ENCODE measurements at regions not wholly inside any gene's neighbourhood (a gene's known extent, or its start where the extent isn't known, plus 50 kb on each side); places are given as distances from the start of the nearest gene placed in this dataset.

DNA sequence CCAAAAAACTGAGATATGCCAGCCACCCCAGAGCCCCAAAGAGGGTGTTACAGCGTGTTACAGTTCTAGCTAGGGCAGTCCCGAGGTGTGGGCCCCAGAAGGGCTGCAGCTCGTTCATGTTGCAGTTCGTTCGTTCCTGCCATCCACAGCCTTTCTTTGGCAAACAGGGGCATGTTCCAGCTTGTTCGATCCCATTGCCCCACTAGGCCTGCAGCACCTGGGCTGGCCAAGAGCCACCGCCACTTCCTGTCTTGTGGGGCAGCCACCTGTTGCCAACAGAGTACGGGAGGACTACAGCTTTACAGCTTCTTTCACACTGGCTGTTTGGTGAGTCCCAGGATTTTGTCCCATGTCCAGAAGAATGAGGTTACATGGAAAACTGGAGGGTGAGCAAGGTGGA is 198.1 kb downstream of the MMUT start:
- TF ChIP-seq GABPA (IDR thresholded peaks at IDR 0.05; ENCODE audit: low read depth) (no peak), POLR2AphosphoS5 (IDR thresholded peaks at IDR 0.05; ENCODE audit: low read depth) (no peak), SPI1 (IDR thresholded peaks at IDR 0.05; ENCODE audit: borderline replicate concordance, low read depth) (no peak)
- TF ChIP-seq, protein P1, sequence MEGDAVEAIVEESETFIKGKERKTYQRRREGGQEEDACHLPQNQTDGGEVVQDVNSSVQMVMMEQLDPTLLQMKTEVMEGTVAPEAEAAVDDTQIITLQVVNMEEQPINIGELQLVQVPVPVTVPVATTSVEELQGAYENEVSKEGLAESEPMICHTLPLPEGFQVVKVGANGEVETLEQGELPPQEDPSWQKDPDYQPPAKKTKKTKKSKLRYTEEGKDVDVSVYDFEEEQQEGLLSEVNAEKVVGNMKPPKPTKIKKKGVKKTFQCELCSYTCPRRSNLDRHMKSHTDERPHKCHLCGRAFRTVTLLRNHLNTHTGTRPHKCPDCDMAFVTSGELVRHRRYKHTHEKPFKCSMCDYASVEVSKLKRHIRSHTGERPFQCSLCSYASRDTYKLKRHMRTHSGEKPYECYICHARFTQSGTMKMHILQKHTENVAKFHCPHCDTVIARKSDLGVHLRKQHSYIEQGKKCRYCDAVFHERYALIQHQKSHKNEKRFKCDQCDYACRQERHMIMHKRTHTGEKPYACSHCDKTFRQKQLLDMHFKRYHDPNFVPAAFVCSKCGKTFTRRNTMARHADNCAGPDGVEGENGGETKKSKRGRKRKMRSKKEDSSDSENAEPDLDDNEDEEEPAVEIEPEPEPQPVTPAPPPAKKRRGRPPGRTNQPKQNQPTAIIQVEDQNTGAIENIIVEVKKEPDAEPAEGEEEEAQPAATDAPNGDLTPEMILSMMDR (IDR thresholded peaks at IDR 0.05; ENCODE audit: insufficient read depth, low read length), result no peak
- TF ChIP-seq, protein P2, sequence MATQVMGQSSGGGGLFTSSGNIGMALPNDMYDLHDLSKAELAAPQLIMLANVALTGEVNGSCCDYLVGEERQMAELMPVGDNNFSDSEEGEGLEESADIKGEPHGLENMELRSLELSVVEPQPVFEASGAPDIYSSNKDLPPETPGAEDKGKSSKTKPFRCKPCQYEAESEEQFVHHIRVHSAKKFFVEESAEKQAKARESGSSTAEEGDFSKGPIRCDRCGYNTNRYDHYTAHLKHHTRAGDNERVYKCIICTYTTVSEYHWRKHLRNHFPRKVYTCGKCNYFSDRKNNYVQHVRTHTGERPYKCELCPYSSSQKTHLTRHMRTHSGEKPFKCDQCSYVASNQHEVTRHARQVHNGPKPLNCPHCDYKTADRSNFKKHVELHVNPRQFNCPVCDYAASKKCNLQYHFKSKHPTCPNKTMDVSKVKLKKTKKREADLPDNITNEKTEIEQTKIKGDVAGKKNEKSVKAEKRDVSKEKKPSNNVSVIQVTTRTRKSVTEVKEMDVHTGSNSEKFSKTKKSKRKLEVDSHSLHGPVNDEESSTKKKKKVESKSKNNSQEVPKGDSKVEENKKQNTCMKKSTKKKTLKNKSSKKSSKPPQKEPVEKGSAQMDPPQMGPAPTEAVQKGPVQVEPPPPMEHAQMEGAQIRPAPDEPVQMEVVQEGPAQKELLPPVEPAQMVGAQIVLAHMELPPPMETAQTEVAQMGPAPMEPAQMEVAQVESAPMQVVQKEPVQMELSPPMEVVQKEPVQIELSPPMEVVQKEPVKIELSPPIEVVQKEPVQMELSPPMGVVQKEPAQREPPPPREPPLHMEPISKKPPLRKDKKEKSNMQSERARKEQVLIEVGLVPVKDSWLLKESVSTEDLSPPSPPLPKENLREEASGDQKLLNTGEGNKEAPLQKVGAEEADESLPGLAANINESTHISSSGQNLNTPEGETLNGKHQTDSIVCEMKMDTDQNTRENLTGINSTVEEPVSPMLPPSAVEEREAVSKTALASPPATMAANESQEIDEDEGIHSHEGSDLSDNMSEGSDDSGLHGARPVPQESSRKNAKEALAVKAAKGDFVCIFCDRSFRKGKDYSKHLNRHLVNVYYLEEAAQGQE (IDR thresholded peaks at IDR 0.05; ENCODE audit: insufficient replicate concordance, low read depth), result no peak
- Histone ChIP-seq H3K27ac (replicated peaks) (no peak overlapping the region), H3K4me3 (replicated peaks; ENCODE audit: insufficient read depth, low read length) (no peak overlapping the region), H3K27me3 (ENCODE audit: insufficient read depth, poor library complexity, severe bottlenecking) (no peaks in the 10 kb centered on the region)
- no peak for DNase-seq (ENCODE audit: low read depth in 1 of 2, low spot score in 1 of 2)

DNA sequence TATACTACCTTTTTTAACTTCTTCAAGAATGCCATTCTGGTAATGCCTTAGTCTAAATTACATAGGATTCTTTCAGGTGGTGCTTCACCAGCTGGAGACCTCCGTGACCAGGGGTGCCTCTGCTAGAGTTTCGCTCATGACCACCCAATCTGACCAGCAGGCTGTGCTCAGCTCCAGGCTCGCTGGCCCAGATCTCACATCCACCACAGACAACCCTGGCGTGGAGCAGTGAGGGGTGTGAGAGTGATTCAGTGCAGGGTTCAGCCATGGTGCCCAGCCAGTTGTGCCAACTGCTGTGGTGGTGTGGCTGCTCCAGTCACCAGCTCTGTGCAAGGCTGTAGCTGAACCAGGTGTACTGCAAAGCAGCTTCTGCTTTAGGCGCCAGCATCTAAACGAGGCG is 198.6 kb downstream of the MMUT start:
- no peak for TF ChIP-seq GABPA (IDR thresholded peaks at IDR 0.05; ENCODE audit: low read depth)
- TF ChIP-seq, protein P1 (IDR thresholded peaks at IDR 0.05; ENCODE audit: insufficient read depth, low read length), result no peak
- no peak for DNase-seq (ENCODE audit: low read depth in 1 of 2, low spot score in 1 of 2)
- Histone ChIP-seq H3K4me3 (replicated peaks; ENCODE audit: insufficient read depth, low read length) (no peak overlapping the region), H3K27ac (replicated peaks) (no peak overlapping the region), H3K27me3 (ENCODE audit: insufficient read depth, poor library complexity, severe bottlenecking) (no peaks in the 10 kb centered on the region)

DNA sequence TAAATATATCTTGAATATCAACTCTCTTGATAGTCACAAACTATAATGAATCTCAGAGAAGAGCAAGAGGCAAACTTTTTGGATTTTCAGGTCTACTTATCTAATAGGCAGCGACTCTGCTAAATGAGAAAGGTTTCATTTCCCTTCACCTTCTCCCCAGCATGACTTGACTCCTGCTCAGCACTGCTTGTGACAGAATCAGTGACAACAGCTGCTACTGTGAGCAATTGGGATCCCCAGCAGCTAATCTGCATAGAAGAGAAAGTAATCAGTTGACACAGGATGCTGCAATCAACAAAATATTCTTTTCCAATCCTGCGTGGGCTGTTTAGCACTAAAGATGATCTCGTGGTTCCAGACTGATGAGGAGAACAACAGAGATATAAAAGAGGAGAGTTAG is 205.5 kb downstream of the MMUT start:
- H3K4me3 ChIP-seq (replicated peaks; ENCODE audit: insufficient read depth, low read length), result no peak overlapping the region
- TF ChIP-seq, protein P1 (IDR thresholded peaks at IDR 0.05; ENCODE audit: insufficient read depth, low read length), result no peak
- no peak for TF ChIP-seq GABPA (IDR thresholded peaks at IDR 0.05; ENCODE audit: low read depth)
- TF ChIP-seq, protein P2 (IDR thresholded peaks at IDR 0.05; ENCODE audit: insufficient replicate concordance, low read depth), result no peak
- TF ChIP-seq SPI1 (IDR thresholded peaks at IDR 0.05; ENCODE audit: borderline replicate concordance, low read depth), result no peak
- no peak for TF ChIP-seq POLR2AphosphoS5 (IDR thresholded peaks at IDR 0.05; ENCODE audit: low read depth)
- no peak for DNase-seq (ENCODE audit: low read depth in 1 of 2, low spot score in 1 of 2)

DNA sequence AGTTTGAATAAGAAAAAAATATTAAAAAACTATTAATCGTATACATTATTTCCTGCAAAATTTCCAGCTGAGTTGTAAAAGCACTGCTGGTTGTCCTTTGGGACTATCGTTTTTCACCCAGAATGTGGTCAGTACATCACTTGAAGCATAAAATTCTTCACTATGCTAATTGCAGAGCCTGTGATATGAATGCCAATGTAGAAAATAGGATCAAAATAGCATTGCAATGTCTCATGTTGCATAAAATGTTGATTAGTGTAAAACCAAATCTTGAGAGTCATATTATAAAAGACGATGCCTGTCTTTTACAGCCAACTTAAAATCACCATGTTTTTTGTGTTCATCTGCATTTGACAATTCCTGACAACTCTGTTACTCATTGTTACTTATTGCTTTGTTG is 207.7 kb downstream of the MMUT start:
- H3K27ac ChIP-seq (replicated peaks), result no peak overlapping the region
- no peaks in the 10 kb centered on the region for H3K27me3 ChIP-seq (ENCODE audit: insufficient read depth, poor library complexity, severe bottlenecking)
- H3K4me3 ChIP-seq (replicated peaks; ENCODE audit: insufficient read depth, low read length), result no peak overlapping the region
- TF ChIP-seq, protein P2 (IDR thresholded peaks at IDR 0.05; ENCODE audit: insufficient replicate concordance, low read depth), result no peak
- TF ChIP-seq, protein P1 (IDR thresholded peaks at IDR 0.05; ENCODE audit: insufficient read depth, low read length), result no peak
- TF ChIP-seq POLR2AphosphoS5 (IDR thresholded peaks at IDR 0.05; ENCODE audit: low read depth), result no peak
- TF ChIP-seq SPI1 (IDR thresholded peaks at IDR 0.05; ENCODE audit: borderline replicate concordance, low read depth), result no peak
- no peak for TF ChIP-seq GABPA (IDR thresholded peaks at IDR 0.05; ENCODE audit: low read depth)
- no peak for DNase-seq (ENCODE audit: low read depth in 1 of 2, low spot score in 1 of 2)

More for the DNA sequence above, 205.5 kb downstream of the MMUT start:
- Histone ChIP-seq H3K27me3 (ENCODE audit: insufficient read depth, poor library complexity, severe bottlenecking) (no peaks in the 10 kb centered on the region), H3K27ac (replicated peaks) (no peak overlapping the region)
